ENCODE measurements at regions not wholly inside any gene's neighbourhood (a gene's known extent, or its start where the extent isn't known, plus 50 kb on each side); places are given as distances from the start of the nearest gene placed in this dataset.

GRCh38 chr2:34011684-34012083, 412.6 kb upstream of the FAM98A start:
- no peak overlapping the region for H3K4me3 ChIP-seq (ENCODE audit: low read depth, low read length)
- TF ChIP-seq, protein P1, sequence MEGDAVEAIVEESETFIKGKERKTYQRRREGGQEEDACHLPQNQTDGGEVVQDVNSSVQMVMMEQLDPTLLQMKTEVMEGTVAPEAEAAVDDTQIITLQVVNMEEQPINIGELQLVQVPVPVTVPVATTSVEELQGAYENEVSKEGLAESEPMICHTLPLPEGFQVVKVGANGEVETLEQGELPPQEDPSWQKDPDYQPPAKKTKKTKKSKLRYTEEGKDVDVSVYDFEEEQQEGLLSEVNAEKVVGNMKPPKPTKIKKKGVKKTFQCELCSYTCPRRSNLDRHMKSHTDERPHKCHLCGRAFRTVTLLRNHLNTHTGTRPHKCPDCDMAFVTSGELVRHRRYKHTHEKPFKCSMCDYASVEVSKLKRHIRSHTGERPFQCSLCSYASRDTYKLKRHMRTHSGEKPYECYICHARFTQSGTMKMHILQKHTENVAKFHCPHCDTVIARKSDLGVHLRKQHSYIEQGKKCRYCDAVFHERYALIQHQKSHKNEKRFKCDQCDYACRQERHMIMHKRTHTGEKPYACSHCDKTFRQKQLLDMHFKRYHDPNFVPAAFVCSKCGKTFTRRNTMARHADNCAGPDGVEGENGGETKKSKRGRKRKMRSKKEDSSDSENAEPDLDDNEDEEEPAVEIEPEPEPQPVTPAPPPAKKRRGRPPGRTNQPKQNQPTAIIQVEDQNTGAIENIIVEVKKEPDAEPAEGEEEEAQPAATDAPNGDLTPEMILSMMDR (conservative IDR thresholded peaks at IDR 0.05; ENCODE audit: low read depth, low read length) = no peak
- no peak for DNase-seq (ENCODE audit: low read depth)

DNA sequence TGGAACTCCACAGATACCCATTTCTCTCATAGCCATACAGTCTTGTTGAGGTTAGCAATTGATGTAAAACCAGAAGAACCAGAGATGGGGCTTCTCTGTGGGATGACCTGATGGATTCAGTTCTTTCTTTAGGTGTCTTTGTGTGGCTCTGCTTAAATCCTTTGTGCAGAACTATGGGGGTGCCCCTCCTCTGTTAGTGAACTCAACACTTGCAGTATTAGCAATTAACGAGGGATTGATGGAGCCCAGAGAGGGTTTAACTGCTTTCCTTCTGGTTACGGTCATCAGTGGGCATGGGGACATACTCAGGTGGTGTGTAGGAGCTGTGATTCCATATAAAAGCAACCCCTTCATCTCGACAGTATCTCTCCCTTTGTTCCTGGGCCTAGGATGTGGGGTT, 406.8 kb upstream of the FAM98A start:
- TF ChIP-seq, protein P1 (conservative IDR thresholded peaks at IDR 0.05; ENCODE audit: low read depth, low read length) = no peak
- DNase-seq (ENCODE audit: low read depth) = no peak
- no peak overlapping the region for H3K4me3 ChIP-seq (ENCODE audit: low read depth, low read length)

DNA sequence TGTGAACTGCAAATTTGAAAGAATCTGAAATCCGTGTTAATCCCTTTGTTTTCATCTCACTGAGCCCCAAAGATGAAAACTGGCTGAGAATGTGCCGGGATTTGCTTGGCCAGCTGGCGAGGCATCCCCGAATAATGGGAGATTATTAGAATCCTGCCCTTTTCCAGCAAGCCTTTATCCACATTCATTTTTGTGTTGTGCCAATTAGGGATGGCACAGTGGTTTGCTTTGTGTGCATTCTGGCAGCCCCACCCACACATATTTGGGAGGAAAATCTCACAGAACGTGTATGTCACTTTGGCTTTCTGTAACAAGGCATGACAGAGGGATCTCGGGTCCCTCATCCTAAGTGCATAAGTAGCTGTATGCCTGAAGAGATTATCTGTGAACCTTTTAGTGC, 405.8 kb upstream of the FAM98A start:
- DNase-seq (ENCODE audit: low read depth) = no peak
- TF ChIP-seq, protein P1 (conservative IDR thresholded peaks at IDR 0.05; ENCODE audit: low read depth, low read length) = no peak
- no peak overlapping the region for H3K4me3 ChIP-seq (ENCODE audit: low read depth, low read length)

DNA sequence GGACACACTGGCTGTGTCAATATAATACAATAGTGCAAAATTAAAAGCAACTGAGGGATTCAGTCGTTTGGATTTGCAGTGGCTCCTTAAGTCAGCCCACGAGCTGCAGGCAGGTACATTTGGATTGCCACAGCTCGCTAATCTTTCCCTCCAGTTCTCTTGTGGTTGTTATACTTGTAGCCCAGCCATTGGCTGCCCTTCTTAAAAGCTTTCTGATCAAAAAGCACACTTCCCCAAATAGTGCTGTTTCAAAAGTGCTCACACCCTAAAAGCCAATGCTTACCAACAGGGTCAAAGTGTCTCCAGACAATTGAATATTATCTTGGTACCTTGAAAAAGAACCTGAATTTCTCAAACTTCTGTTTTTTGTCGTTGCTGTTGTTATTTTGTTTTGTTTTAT, 404.7 kb upstream of the FAM98A start:
- no peak for DNase-seq (ENCODE audit: low read depth)
- TF ChIP-seq, protein P1 (conservative IDR thresholded peaks at IDR 0.05; ENCODE audit: low read depth, low read length) = no peak
- no peak overlapping the region for H3K4me3 ChIP-seq (ENCODE audit: low read depth, low read length)

GRCh38 chr2:34001557-34001956, 402.5 kb upstream of the FAM98A start:
- H3K4me3 ChIP-seq (ENCODE audit: low read depth, low read length) = no peak overlapping the region
- DNase-seq (ENCODE audit: low read depth) = no peak
- TF ChIP-seq, protein P1 (conservative IDR thresholded peaks at IDR 0.05; ENCODE audit: low read depth, low read length) = no peak

DNA sequence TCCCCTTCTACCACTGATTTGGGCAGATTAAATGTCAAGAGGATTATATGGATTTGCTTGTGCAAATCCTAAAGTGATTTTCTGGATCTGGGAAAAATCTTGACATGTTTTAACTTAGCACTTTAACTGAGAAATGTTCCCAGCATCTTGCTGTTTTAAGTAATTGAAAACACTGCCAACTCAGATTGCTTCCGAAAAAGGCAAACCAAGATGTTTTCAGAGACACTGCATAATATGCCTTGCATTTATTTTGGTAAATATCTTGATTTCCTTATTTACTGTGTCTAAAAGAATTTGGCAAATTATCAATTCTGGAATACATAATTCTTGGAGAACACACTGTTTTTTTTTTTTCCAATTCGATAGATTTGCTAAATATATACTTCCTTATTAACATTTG, 385.0 kb upstream of the FAM98A start:
- H3K4me3 ChIP-seq (ENCODE audit: low read depth, low read length) = no peak overlapping the region
- TF ChIP-seq, protein P1 (conservative IDR thresholded peaks at IDR 0.05; ENCODE audit: low read depth, low read length) = no peak
- DNase-seq (ENCODE audit: low read depth) = no peak

DNA sequence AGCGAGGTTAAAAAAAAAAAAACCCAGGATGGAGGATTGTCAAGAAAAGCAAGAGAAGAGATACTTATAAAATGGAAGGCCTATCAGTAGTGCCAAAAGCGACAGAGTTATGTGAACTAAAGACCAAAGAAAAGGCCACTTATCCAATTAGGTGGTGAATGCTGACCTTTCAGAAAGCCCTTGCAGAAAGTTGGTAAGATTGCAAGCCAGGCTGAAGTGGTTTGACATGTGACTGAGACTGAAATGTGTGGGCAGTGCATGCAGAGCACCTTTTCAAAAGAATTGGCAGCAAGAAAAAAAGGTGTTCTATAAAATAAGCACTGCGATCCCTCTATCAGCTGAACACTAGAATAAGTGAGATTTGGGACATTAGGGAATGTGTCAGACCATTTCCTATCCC, 379.4 kb upstream of the FAM98A start:
- no peak for DNase-seq (ENCODE audit: low read depth)
- H3K4me3 ChIP-seq (ENCODE audit: low read depth, low read length) = no peak overlapping the region
- TF ChIP-seq, protein P1 (conservative IDR thresholded peaks at IDR 0.05; ENCODE audit: low read depth, low read length) = no peak
